ENCODE measurements at regions not wholly inside any gene's neighbourhood (a gene's known extent, or its start where the extent isn't known, plus 50 kb on each side); places are given as distances from the start of the nearest gene placed in this dataset.
"Not testable (repeated sequence)": the region's sequence is repeated elsewhere in the genome, so short reads cannot be mapped to it uniquely, and the experiment has no call there.

DNA sequence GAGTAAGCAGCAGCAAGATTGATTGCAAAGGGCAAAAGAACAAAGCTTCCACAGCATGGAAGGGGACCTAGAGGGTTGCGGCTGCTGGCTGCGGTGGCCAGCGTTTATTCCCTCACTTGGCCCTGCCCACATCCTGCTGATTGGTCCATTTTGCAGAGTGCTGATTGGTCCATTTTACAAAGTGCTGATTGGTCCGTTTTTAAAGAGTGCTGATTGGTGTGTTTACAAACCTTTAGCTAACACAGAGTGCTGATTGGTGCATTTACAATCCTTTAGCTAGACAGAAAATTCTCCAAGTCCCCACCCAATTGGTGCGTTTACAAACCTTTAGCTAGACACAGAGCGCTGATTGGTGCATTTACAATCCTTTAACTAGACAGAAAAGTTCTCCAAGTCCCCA is 194.4 kb downstream of the MC4R start:
- TF ChIP-seq, protein P1, sequence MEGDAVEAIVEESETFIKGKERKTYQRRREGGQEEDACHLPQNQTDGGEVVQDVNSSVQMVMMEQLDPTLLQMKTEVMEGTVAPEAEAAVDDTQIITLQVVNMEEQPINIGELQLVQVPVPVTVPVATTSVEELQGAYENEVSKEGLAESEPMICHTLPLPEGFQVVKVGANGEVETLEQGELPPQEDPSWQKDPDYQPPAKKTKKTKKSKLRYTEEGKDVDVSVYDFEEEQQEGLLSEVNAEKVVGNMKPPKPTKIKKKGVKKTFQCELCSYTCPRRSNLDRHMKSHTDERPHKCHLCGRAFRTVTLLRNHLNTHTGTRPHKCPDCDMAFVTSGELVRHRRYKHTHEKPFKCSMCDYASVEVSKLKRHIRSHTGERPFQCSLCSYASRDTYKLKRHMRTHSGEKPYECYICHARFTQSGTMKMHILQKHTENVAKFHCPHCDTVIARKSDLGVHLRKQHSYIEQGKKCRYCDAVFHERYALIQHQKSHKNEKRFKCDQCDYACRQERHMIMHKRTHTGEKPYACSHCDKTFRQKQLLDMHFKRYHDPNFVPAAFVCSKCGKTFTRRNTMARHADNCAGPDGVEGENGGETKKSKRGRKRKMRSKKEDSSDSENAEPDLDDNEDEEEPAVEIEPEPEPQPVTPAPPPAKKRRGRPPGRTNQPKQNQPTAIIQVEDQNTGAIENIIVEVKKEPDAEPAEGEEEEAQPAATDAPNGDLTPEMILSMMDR (IDR thresholded peaks at IDR 0.05; ENCODE audit: insufficient read depth, low read length): not testable (repeated sequence)
- not testable (repeated sequence) for TF ChIP-seq GABPA, POLR2AphosphoS5 (IDR thresholded peaks at IDR 0.05; ENCODE audit: low read depth)

Data from HL-60 (cell line).